Embryonic facial prominence (tissue), 1 donor: ENCODE measurements at regions not wholly inside any gene's neighbourhood (a gene's known extent, or its start where the extent isn't known, plus 50 kb on each side); places are given as distances from the start of the nearest gene placed in this dataset.
A peak's percentile ranks its signal among the peaks of the same experiment; 100 is the strongest.
"Not testable (repeated sequence)": the region's sequence is repeated elsewhere in the genome, so short reads cannot be mapped to it uniquely, and the experiment has no call there.

Experiments used
- DNase-seq: peaks from one replicate; pipeline ENCODE4 v3.0.0-alpha.2; 2016; ENCODE audit errors: extremely low spot score

DNA sequence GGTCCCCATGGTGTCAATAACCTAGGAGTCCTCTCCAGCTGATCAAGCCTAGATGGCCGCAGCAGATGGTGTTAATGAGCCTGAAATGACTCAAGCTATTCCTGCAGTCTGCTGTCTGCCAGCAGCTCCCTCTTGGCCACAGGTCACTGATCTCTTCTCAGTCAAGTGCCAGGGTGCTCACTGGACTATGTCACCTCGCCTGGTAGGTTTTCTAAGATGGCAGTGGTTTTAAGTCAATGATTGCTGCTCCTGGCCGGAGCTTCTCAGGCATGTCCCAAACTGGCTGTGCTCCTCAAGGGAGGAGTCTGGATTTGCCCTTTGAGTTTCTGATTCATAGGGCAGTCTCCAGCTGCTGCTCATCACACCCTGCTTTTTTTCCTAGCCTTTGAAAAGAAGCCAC, 58.6 kb upstream of the SHISA6 start:
- DNase-seq = no peak

DNA sequence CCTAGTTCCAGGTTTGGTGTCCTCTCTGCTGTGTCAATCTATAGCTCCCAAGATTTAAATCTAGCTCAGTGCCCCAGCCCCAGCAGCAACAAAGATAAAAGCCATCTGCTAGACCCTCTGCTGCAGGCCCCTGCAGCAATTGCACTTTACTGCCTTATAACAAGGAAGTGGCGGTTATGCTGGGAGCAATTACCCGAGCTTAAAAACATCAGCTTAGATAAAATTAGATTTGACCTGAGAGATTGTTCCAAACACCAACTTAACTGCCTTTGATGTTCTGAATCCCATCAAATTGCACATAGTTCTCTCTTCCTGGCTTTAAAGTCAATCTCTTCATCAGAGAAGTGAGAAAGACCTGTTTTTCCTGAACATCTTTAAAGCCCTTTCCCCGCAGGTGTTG, 62.4 kb upstream of the SHISA6 start:
- no peak for DNase-seq

DNA sequence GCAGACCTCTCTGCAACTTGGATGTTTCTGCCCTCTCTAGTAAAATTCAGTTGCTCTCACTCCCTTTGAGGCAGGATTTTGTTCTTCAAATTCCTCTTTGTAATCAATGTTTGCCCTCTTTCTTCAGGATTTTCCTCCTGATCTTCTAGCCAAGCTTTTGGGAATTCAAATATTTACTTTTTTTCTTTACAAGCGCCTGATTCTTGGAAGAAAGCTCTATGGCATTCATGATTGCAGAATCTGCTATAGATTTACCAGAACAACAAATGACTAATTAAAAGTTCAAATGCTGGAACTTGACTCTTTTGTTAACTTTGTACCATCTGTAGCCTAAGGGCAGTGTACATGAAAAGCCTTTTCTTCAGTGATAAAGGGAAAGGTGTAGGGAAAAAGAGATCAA, 63.7 kb upstream of the SHISA6 start:
- no peak for DNase-seq

DNA sequence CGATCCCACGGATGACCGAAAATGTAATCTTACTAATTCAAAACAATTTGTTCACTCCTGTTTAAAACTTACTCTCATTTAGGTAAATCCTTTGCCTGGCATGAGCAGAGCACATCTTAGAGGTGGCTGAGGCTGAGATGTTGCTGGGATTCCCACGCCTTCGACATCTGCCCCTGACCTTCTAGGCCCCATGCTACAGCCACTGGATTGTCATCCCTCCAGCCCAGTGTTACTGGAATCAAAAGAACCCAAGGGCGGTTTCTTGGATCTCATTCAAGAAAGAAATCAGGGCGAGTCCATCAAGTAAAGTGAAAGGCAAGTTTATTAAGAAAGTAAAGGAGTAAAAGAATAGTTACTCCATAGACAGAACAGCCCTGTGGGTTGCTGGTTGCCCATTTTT, 64.5 kb upstream of the SHISA6 start:
- DNase-seq = no peak

DNA sequence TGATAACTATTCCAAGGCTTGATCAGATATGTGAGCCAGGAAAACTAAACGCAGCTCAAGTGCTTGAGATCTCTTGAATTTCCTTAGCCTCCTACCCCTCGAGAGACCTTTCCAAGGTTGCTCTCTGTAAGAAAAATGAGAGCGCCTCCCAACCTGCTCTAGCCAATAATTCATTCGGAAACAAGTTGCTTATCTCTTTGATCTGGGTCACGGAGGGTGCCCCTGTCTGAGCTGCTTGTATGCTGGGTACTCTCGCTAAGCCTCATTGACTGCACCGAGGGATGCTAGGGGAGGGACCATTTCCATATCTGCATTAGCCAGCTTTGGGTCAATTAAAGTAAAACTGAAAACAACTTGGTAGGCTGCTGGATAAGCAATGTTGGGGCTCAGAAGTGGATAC, 70.1 kb upstream of the SHISA6 start:
- DNase-seq = no peak

DNA sequence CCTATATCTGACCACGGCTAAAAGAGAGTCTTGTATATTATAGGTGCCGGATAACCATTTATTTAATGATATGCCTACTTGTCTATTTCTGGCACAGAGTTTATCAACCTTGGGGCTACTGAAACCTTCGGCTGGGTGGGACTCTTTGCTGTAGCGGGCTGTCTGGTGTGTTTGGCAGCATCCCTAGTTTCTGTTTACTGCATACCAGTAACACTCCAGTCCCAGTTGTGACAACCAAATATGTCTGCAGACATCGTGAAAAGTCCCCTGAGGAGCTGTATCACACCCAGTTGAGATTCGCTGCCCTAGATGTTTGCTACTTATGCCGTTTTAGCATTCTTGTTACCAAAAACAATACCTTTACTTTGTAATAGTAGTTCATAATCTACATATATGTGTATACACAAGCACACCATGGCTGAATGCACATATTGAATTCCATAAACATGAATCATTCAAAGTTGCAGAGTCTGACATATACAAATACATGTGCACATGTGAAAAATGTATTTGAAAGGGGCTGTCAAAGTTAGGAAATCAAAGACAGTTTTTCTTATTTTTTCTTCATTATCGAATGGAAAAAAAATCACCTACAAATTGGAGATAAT, 89.1 kb upstream of the SHISA6 start:
- no peak for DNase-seq

DNA sequence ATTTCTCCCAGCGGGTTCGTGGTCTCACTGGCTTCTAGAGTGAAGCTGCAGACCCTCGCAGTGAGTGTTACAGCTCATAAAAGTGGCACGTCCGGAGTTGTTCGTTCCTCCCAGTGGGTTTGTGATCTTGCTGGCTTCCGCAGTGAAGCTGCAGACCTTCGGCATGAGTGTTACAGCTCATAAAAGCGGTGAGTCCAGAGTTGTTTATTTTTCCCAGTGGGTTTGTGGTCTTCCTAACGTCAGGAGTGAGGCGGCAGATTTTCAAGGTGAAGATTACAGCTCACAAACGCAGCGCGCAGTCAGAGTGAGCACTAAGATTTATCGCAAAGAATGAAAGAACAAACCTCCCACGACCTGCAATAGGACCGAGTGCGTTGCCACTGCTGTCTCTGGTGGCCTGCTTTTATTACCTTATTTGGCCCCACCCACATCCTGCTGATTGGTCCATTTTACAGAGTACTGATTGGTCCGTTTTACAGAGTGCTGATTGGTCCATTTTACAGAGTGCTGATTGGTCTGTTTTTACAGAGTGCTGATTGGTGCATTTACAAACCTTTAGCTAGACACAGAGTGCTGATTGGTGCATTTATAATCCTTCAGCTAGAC, 90.0 kb upstream of the SHISA6 start:
- DNase-seq = not testable (repeated sequence)

DNA sequence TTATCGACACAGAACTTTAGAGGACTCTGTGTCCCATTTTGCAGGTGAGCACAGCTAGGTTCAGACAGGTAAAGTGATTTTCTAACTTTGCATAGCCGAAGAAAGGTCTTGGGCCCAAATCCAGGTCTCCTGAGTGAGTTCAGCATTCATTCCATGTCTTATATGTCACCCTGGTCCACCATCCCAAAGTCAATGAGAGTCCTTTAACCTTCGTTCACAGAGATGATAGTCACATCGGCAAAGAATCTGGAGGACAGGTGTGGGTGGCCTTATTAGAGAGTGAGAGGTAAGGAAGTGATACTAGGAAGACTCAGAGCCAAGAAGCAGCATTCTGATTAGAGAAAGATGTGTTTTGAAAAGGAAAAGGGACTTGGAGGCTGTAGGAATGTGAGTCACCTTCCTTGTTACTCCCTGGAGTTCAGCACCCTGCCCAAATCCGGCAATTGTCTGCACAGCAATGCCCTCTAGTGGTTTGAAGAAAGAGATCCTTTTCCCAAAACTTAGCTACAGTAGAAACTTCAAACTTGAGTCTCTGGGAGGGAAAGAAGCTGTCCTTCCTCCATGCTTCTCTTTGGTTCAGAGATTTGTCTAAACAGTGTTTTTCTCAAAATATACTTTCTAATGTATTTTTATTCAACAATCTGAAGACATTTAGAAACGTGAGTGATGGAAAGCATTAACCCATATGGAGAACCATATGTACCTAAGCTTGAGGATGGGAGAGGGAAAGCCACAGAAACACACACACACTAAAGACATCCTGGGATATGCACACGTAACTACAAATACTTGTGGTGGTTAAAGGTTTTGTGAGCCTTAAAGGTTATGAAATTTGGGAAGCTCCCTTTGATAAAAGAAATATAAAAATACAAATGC, 96.4 kb upstream of the SHISA6 start:
- DNase-seq = no peak

DNA sequence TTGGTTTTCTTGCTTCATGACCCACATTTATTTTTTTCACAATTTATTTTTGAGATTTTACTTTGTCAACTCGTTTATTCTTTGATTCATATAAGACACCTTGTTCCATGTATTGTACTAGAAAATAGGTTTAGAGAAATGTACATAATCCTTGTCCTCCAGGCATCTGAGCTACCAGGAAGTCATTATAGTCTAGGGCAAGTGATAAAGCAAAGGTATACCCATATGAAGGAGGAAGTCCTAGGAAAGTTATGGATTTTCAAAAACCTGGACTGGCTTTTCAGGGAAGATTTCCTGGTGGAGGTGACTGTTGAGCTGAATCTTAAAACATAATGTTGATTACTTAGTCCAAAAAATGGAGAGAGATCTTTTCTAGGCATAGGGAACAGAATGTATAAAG, 98.8 kb upstream of the SHISA6 start:
- DNase-seq = no peak

DNA sequence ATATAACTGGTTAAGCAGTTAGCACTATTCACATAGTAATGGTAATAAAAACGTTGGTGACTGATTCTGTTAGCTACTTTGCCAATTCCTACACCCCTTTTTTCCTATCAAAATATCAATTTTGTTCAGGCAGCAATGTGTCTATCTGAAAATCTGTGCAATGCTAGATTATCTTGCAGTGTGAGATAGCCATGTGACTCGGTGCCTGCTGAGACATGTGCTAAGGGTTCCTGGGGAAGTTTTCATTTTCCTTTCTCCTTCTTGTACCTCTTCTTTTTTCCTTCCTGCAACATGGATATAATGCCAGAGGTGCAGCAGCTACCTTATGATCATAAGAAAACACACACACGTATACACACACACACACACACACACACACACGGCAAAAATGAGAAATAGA, 100.5 kb upstream of the SHISA6 start:
- no peak for DNase-seq

DNA sequence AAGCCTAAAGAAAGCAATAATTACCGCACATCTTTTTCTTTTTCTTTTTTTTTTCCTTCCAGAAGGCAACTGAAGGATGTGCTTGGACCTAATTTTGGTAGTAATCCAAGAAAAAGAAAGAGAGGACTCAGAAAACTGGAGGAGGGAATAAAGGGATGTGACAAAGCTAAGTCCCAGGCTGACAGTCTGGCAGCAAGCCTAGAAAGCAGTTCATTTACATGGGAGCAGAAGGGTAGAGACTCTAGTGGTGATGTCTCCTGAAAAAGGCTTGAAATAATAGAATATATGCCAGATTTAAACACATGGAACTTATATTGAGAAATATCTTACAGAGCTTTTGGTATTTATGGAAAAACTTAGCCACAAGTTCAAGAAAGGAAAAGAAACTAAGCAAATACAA, 101.0 kb upstream of the SHISA6 start:
- DNase-seq = peak; percentile 35

DNA sequence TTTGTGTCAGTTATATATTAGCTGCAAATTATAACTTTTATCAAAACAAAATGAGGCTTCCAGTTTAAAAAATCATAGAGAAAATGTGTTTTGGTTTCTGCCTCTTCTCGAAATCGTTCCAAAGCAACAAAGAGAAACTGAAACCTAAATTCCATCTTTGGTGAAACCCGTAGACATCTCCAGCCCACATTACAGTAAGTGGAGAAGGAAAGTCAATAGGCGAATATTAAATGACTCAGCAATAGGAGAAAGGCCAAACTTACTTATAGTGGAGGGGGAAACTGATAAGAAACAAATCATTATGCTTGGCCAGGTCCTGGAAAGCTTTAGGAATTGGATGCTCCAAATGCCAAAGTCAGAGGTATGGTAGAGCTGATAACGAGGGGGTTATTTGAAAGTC, 103.0 kb upstream of the SHISA6 start:
- DNase-seq = no peak

DNA sequence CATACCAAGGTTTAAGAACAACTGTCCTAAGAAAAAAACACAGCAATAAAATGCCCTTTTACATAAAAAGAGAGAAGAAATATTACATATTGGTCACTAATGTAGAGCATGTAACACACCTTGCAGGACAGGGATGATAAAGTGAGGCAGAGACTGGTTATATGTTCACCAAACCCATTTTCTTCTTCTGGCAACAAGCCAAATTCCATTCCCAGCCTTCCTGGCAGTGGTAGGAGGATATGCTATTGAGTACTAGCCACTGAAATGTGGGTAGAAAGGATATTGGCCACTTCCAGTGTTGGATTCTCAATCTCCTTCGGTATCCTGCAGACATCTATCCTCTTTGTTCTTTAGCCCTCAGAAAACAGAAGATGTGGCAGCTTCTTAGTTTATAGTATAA, 105.2 kb upstream of the SHISA6 start:
- DNase-seq = no peak

DNA sequence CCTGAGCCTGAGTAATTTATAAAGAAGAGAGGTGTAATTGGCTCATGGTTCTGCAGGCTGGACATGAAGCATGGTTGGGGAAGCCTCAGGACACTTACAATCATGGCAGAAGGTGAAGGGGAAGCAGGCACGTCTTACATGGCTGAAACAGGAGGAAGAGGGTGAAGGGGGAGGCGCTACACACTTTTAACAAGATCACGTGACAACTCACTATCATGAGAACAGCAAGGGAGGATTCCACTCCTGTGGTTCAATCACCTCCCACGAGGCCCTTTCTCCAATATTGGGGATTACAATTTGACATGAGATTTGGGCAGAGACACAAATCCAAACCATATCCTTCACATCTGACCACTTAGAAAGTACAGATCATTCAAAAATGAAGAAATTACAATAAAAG, 110.6 kb upstream of the SHISA6 start:
- no peak for DNase-seq

DNA sequence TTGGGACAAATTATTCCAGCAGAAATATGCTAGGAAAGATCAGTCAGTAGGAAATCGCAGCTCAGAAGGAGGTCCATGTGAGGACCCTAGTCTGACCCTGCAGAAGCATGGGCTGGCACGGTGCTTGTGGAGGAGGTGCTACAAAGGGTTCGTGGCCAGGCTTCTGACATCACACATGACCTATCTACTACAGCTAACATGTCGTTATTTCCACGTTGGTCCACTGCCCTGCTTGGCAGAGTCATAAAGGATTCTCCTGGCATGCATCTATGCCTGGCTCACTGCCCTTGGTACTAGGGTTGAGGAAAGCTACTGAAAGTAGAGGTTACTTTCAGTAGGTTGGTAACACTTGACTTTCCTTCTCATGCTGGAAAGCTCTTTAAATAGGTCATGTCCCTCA, 118.1 kb upstream of the SHISA6 start:
- no peak for DNase-seq

DNA sequence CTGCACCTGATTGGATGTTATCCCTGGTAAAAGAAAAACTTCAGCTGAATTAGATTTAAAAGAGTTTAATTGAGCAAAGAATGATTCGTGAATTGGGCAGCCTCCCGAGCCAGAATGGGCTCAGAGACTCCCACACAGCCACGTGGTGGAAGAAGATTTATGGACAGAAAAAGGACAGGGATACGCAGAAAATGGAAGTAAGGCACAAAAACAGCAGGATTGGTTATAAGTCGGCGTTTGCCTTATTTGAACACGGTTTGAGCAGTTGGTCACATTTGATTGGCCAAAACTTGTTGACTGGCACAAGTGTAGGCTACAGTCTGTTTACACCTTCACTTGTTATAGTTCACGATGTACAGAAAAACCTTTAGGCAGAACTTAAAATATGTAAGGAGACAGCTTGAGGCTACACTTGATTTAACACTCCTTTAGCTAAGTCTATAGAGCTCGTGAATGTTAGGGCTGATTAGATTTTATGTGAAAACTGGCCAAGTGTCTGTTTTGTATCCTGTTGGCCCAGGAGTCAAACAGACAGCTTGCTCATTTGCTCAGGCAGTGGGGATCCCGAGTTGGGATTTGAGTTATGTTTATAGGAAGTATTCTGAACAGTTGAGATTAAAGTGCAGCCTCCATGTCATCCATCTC, 119.5 kb upstream of the SHISA6 start:
- no peak for DNase-seq

DNA sequence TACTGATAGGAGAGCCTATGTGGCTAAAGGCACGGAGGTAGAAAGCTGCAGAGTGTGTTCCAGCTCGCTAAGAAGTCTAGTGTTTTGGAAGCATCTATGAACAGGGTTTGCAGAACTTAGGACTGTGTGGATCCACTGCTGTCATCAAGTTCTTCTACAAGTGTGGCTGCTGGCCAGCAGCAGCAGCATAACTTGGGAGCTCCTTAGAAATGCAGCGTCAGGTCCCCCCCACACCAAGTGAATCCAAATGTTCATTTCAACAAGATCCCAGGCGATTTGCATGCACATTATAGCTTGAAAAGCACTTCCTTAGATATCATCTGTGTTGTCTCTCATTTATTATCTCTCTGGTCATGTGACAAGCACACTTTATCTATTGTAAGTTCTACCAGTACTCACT, 131.9 kb upstream of the SHISA6 start:
- no peak for DNase-seq

DNA sequence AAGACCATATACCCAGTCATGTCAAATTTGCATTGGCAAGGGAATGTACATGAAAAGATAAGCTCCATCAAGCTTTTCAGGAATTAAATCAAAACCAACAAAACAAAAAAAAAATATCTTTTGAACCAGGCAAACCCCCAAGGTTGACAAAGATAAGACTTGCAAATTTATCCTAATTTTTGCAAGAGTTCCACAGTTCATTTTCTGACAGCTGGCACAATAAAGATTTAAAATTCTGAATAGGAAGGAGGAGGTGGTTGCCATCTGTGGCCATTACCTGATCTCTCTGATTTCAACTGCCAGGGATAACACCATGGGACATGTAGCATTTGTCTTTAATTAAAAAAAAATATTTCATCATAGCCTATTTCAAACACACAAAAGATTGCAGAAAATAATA, 135.9 kb upstream of the SHISA6 start:
- DNase-seq = no peak

DNA sequence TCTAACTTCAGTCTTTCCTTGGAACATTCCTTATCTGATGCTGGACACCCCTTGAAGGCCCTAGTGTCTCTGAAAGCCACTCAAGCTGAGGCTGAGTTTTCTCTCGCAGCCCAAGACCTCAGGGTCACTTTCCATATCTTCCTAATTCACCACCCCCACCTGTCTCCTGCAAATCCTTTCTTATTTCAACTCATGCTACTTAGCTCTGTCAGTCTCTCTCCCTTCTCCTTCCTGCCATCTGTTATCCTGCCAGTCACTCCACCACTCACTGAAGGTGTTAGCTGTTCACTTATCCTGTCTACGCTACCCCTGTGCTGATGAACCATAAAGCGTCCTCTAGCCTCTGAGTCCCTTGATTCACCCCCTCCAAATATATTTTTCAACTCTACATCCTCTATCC, 143.9 kb upstream of the SHISA6 start:
- DNase-seq = no peak

DNA sequence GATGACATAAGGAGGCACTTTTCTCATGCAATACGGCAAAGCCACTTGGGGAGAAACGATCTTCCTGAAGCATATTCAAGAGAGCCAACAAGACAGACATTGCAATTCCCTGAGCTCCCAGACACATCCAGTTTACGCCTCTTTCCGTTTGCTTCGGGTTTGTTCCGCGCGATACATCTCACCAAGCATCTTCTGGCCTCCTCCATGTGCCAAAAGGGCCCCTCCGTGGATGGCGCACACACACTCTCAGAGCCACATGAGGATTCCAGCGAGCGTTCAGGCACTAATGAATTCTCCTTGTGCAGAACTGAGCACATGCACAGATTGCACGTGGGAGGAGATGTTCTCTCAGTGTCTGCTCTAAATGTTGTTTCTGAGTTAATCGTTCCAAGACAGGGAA, 146.7 kb upstream of the SHISA6 start:
- DNase-seq = no peak

DNA sequence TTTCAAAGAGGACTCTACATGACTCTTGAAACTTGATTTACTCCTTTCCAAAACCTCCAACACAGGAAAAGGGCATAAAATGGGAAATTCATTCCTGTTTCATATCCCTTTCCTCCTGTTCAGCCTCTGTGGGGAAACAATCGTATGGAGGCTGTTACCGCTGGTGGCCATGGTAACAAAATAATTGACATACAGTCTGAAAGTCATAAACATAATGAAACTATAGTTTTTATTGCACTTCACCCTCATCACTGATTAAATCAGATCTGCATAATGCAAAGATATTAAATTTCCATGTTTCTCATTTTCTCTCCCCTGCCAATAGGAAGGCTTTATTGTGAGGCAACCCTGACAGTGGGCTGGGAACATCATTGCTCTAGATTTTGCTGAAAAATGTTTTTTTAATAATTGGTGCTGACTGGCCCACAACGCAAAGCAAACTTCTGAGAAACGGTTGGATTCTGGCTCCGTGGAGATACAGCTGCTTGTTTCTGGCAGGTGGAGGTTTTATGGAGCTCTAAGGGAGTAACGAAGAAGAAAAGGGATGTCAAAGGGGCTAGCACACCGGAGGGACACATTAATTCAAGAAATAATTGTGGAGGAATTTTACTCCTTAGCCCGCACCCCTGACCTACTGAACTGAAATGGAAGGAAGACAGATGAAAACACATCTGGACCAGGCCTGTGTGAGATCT, 154.2 kb upstream of the SHISA6 start:
- no peak for DNase-seq

DNA sequence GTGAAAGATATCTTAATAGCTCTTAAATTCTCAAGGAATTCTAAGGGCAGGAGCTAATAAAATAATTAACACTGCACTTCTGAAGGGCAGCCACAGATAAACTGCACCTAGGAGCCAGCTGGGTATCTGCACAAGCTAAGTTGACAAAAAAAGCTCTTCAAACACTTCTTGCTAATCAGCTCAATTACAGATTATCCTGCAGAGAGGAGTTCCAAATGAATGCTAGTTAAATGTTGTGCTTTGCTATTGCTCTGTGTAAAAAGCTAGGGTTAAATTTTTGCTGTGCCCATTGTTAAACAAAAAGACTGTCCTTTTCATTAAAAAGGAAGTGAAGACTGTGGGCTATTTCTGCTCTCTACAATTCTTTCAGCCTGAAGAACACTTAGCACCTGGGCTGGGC, 158.5 kb upstream of the SHISA6 start:
- no peak for DNase-seq
